ENCODE measurements at regions not wholly inside any gene's neighbourhood (a gene's known extent, or its start where the extent isn't known, plus 50 kb on each side); places are given as distances from the start of the nearest gene placed in this dataset.

DNA sequence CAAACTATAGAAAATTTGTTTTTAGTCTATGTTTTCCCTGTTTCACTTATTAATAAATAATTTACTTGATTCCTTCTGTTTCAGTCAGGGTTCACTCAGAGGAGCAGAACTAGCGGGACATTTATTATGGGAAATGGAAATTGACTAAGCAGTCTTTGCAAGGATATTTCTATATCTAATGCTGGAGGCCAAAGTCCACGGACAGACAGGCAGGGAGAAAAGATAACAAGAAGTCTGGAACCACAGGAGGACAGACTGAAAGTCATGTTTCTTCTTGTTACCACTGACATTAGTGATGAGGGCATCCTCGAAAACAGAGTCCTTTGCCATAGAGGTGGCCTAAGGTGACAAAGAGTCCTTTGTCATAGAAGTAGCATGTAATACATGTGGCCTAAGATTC lies 744.5 kb upstream of the TMPRSS15 start:
- ATAC-seq (no peak), DNase-seq (no peak)
- H3K27ac ChIP-seq: no peak overlapping the region
- H3K36me3 ChIP-seq: no peaks in the 10 kb centered on the region
- intact Hi-C loops (cut with DNase I): no loop called here
- peaks cover 0 to 6% (median 0%) of the 10 kb centered on the region in 12 donors for H3K9me3 ChIP-seq
- H3K27me3 ChIP-seq: no peaks in the 10 kb centered on the region
- H3K4me1 ChIP-seq: no peaks in the 10 kb centered on the region
- TF ChIP-seq POLR2A (IDR thresholded peaks at IDR 0.05): no peak
- TF ChIP-seq CTCF (IDR thresholded peaks at IDR 0.05): no peak
- WGBS, 4 donors: 67 to 77% (median 71%) methylated on average over 3 of the region's 3 CpGs
- H3K4me3 ChIP-seq: no peak overlapping the region

GRCh38 chr21:19171585-19171984 lies 768.0 kb upstream of the TMPRSS15 start:
- 47 to 68% (median 57%) methylated on average over 4 of the region's 4 CpGs for WGBS, 4 donors
- H3K4me3 ChIP-seq: no peak overlapping the region
- no peak for TF ChIP-seq POLR2A (IDR thresholded peaks at IDR 0.05)
- no peak for TF ChIP-seq CTCF (IDR thresholded peaks at IDR 0.05)
- H3K9me3 ChIP-seq: peaks cover 0 to 8% (median 0%) of the 10 kb centered on the region in 12 donors
- DNase-seq: no peak
- no peaks in the 10 kb centered on the region for H3K4me1 ChIP-seq
- no peak overlapping the region for H3K27ac ChIP-seq
- intact Hi-C loops (cut with DNase I): no loop called here
- H3K36me3 ChIP-seq: no peaks in the 10 kb centered on the region
- H3K27me3 ChIP-seq: no peaks in the 10 kb centered on the region
- no peak for ATAC-seq

DNA sequence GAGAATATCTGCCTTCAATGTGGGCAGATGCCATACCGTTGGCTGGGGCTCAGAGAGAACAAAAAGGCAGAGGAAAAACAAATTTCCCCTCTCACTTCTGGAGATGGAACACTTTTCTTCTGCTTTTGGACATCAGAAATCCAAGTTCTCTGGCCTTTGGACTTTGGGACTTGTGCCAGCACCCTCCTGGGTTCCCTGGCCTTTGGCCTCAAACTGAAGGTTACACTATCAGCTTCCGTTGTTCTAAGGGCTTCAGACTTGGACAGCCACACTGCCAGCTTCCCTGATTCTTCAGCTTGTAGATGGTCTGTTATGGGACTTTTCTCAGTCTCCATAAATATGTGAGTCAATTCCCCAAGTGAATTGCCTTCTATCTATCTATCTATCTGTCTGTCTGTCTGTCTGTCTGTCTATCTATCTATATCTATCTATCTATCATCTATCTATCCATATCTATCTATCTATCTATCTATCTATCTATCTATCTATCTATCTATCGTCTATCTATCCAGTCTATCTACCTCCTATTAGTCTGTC lies 778.1 kb upstream of the TMPRSS15 start:
- no peaks in the 10 kb centered on the region for H3K4me1 ChIP-seq
- H3K27ac ChIP-seq: no peak overlapping the region
- DNase-seq (no peak), ATAC-seq (no peak)
- H3K27me3 ChIP-seq: no peaks in the 10 kb centered on the region
- no peaks in the 10 kb centered on the region for H3K36me3 ChIP-seq
- TF ChIP-seq POLR2A (IDR thresholded peaks at IDR 0.05) (no peak), CTCF (IDR thresholded peaks at IDR 0.05) (no peak)
- WGBS, 4 donors: 63 to 76% (median 73%) methylated on average over 3 of the region's 3 CpGs
- H3K4me3 ChIP-seq: no peak overlapping the region
- H3K9me3 ChIP-seq: no peaks in the 10 kb centered on the region
- intact Hi-C loops (cut with DNase I): no loop called here

GRCh38 chr21:19197950-19198349 lies 794.4 kb upstream of the TMPRSS15 start:
- Histone ChIP-seq H3K4me1 (no peaks in the 10 kb centered on the region), H3K27ac (no peak overlapping the region), H3K36me3 (no peaks in the 10 kb centered on the region), H3K27me3 (no peaks in the 10 kb centered on the region), H3K4me3 (no peak overlapping the region), H3K9me3 (peaks cover 0 to 4% (median 0%) of the 10 kb centered on the region in 12 donors)
- TF ChIP-seq POLR2A (IDR thresholded peaks at IDR 0.05): no peak
- DNase-seq (no peak), ATAC-seq (no peak)
- 46 to 53% (median 52%) methylated on average over 4 of the region's 4 CpGs for WGBS, 4 donors
- intact Hi-C loops (cut with DNase I): no loop called here

DNA sequence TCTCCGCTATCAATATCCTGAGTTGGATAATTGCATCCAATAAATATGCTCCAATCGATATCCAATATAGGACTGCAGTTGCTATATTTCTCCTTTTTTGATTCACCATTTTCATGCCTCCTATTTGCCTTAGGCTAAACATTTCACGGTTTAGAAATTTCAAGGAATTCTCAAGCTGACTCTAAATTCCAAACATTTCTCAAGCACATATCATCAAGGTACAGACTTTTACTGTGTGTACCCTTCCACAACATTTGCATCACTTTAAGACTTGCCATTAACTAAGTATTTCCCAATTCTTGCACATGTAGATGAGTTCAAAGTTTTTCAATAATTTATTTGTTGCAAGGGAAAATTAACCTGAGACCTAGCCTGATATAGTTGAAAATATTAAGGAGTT lies 795.2 kb upstream of the TMPRSS15 start:
- Histone ChIP-seq H3K4me3 (no peak overlapping the region), H3K9me3 (peaks cover 0 to 4% (median 0%) of the 10 kb centered on the region in 12 donors), H3K36me3 (no peaks in the 10 kb centered on the region), H3K4me1 (no peaks in the 10 kb centered on the region), H3K27me3 (no peaks in the 10 kb centered on the region), H3K27ac (no peak overlapping the region)
- WGBS, 4 donors: 82 to 93% (median 90%) methylated on average over 3 of the region's 3 CpGs
- ATAC-seq: no peak
- intact Hi-C loops (cut with DNase I): no loop called here
- DNase-seq: no peak
- TF ChIP-seq POLR2A (IDR thresholded peaks at IDR 0.05) (no peak), CTCF (IDR thresholded peaks at IDR 0.05) (no peak)

Data from heart left ventricle (tissue), 16 donors.